ENCODE measurements at regions not wholly inside any gene's neighbourhood (a gene's known extent, or its start where the extent isn't known, plus 50 kb on each side); places are given as distances from the start of the nearest gene placed in this dataset.

- 57% methylated on average over 7 of the region's 7 CpGs for WGBS
- Histone ChIP-seq H3K27ac (ENCODE audit: low read depth in 1 of 2, low read length in 2 of 2) (no peak overlapping the region), H3K4me1 (ENCODE audit: control insufficient read depth in 4 of 4, insufficient read depth in 4 of 4, low read length in 3 of 4) (peaks cover 0 to 9% (median 8%) of the 10 kb centered on the region in 4 donors), H3K9ac (ENCODE audit: low read depth in 1 of 2, low read length in 2 of 2) (no peak overlapping the region), H3K9me3 (ENCODE audit: control insufficient read depth in 4 of 4, low read length in 3 of 4) (no peaks in the 10 kb centered on the region), H3K36me3 (ENCODE audit: control insufficient read depth in 4 of 4, insufficient read depth in 3 of 4, low read depth in 1 of 4, low read length in 3 of 4) (no peaks in the 10 kb centered on the region), H3K27me3 (ENCODE audit: control insufficient read depth in 4 of 4, insufficient read depth in 4 of 4, low read length in 3 of 4) (no peaks in the 10 kb centered on the region), H3K4me3 (ENCODE audit: low read depth in 1 of 3, low read length in 3 of 3) (no peak overlapping the region)
- DNase-seq (ENCODE audit: low spot score): no peak
- TF ChIP-seq GABPA (IDR thresholded peaks at IDR 0.05 in 1 of 2, conservative IDR thresholded peaks at IDR 0.05 in 1 of 2) (no peak), CTCF (IDR thresholded peaks at IDR 0.05; ENCODE audit: low read depth, low read length, missing input control) (no peak), JUND (IDR thresholded peaks at IDR 0.05) (no peak), HNF4A (conservative IDR thresholded peaks at IDR 0.05) (no peak), RXRA (IDR thresholded peaks at IDR 0.05) (no peak), FOXA2 (IDR thresholded peaks at IDR 0.05) (no peak), SP1 (IDR thresholded peaks at IDR 0.05) (no peak), REST (IDR thresholded peaks at IDR 0.05) (no peak), FOXA1 (IDR thresholded peaks at IDR 0.05) (no peak), HNF4G (IDR thresholded peaks at IDR 0.05) (no peak)
These were observed 194.1 kb upstream of the KBTBD8 start for GRCh38 chr3:66803721-66804695.

DNA sequence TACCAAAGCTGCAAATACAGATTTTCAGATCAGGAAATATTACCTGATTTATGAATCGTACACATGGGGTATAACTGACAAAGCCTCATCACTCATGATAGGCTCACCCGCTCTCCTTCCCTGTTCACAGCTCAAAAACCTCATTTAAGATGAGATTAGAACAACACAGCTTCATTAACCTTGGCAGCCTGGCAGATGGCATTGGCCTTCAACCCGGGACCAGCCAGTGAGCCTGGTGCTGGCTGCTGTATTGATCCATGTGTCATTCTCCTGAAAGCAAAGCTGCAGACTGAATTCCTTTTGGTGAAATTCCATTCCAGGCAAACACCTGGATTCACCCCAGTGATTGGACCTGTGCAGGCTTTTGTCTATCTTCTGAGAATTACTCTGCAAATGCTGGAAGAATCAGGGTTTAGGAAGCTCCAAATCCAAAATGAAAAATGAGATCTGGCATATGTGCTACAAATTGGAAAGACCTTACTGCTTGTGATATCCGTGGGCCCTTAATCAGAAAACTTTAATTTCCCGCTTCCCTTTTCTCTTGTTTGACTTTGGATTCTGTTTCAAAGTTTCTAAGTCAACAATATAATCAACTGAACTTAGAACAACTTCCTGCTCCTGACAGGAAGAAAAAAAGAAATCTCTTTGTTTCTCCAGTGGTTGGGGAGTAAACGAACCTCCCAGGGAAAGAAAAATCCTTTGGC, 189.1 kb upstream of the KBTBD8 start:
- H3K4me1 ChIP-seq (ENCODE audit: control insufficient read depth in 4 of 4, insufficient read depth in 4 of 4, low read length in 3 of 4): peaks cover 0 to 21% (median 18%) of the 10 kb centered on the region in 4 donors
- no peak for DNase-seq (ENCODE audit: low spot score)
- no peaks in the 10 kb centered on the region for H3K36me3 ChIP-seq (ENCODE audit: control insufficient read depth in 4 of 4, insufficient read depth in 3 of 4, low read depth in 1 of 4, low read length in 3 of 4)
- no peaks in the 10 kb centered on the region for H3K27me3 ChIP-seq (ENCODE audit: control insufficient read depth in 4 of 4, insufficient read depth in 4 of 4, low read length in 3 of 4)
- peak overlapping the region in 1 of 3 donors; percentile 42 for H3K4me3 ChIP-seq (ENCODE audit: low read depth in 1 of 3, low read length in 3 of 3)
- 19% methylated on average over 6 of the region's 6 CpGs for WGBS
- peak overlapping the region; percentile 77 to 79 for H3K27ac ChIP-seq (ENCODE audit: low read depth in 1 of 2, low read length in 2 of 2)
- no peak overlapping the region for H3K9ac ChIP-seq (ENCODE audit: low read depth in 1 of 2, low read length in 2 of 2)
- H3K9me3 ChIP-seq (ENCODE audit: control insufficient read depth in 4 of 4, low read length in 3 of 4): no peaks in the 10 kb centered on the region
- TF ChIP-seq HNF4A (conservative IDR thresholded peaks at IDR 0.05) (peak; percentile 83 to 85), ZBTB33 (IDR thresholded peaks at IDR 0.05) (peak; percentile 16), SP1 (IDR thresholded peaks at IDR 0.05) (peak; percentile 92), NR2F2 (IDR thresholded peaks at IDR 0.05) (peak; percentile 50), GABPA (IDR thresholded peaks at IDR 0.05 in 1 of 2, conservative IDR thresholded peaks at IDR 0.05 in 1 of 2) (peak in 1 of 2 donors; percentile 21), FOXA1 (IDR thresholded peaks at IDR 0.05) (no peak), FOXA2 (IDR thresholded peaks at IDR 0.05) (peak; percentile 20), ATF3 (IDR thresholded peaks at IDR 0.05) (peak; percentile 55), HNF4G (IDR thresholded peaks at IDR 0.05) (no peak), TAF1 (conservative IDR thresholded peaks at IDR 0.05) (peak; percentile 33), JUND (IDR thresholded peaks at IDR 0.05) (peak; percentile 60 to 70), CTCF (IDR thresholded peaks at IDR 0.05; ENCODE audit: low read depth, low read length, missing input control) (no peak), RXRA (IDR thresholded peaks at IDR 0.05) (peak; percentile 94 to 97)
- TF ChIP-seq, protein P1, sequence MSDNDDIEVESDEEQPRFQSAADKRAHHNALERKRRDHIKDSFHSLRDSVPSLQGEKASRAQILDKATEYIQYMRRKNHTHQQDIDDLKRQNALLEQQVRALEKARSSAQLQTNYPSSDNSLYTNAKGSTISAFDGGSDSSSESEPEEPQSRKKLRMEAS (IDR thresholded peaks at IDR 0.05): peak; percentile 67

Measured in liver (tissue), 8 donors.